Upper lobe of left lung (tissue), 6 donors: ENCODE measurements at regions not wholly inside any gene's neighbourhood (a gene's known extent, or its start where the extent isn't known, plus 50 kb on each side); places are given as distances from the start of the nearest gene placed in this dataset.

Experiments
- ATAC-seq, 2 donors: fragments of 200-7000 bp; cut with Tn5 transposase; one replicate each; pipeline ENCODE4 v1.9.1; 2022; ENCODE audit warnings: mild to moderate bottlenecking in 2 of 2, moderate library complexity in 2 of 2; ENCODE audit not compliant: low FRiP score in 2 of 2
- DNase-seq, 2 donors: peaks; one replicate each; pipeline ENCODE4 v3.0.0-alpha.2; 2019 to 2020
- H3K27ac ChIP-seq, 4 donors: fragments of 200-600 bp; sonication (generic); one replicate each; pipeline ENCODE4 v1.5.1; 2016 to 2019
- H3K27me3 ChIP-seq, 4 donors: fragments of 200-600 bp; sonication (generic); one replicate each; pipeline ENCODE4 v1.5.1; 2017 to 2019
- H3K36me3 ChIP-seq, 4 donors: fragments of 200-600 bp; sonication (generic); one replicate each; pipeline ENCODE4 v1.5.1; 2016 to 2019
- H3K4me1 ChIP-seq, 4 donors: fragments of 200-600 bp; sonication (generic); one replicate each; pipeline ENCODE4 v1.5.1; 2018 to 2019
- H3K4me3 ChIP-seq, 4 donors: fragments of 200-600 bp; sonication (generic); one replicate each; pipeline ENCODE4 v1.5.1; 2017 to 2019; ENCODE audit warnings: mild to moderate bottlenecking in 2 of 4, moderate library complexity in 1 of 4
- H3K9me3 ChIP-seq, 4 donors: fragments of 200-600 bp; sonication (generic); one replicate each; pipeline ENCODE4 v1.5.1; 2018 to 2019
- CTCF ChIP-seq, 6 experiments: fragments of 450-650 bp in 4 of 6; fragments of 200-600 bp in 2 of 6; sonication (generic) in 2 of 6; IDR thresholded peaks; one replicate each; pipeline ENCODE4 v1.5.1; 2016 to 2019; ENCODE audit warnings: antibody characterized with exemption in 6 of 6
- EP300 ChIP-seq, 4 donors: sonication (generic); formaldehyde crosslinking; IDR thresholded peaks; one replicate each; pipeline ENCODE4 v1.5.1; 2017; ENCODE audit warnings: antibody characterized with exemption in 4 of 4, control low read depth in 2 of 4
- POLR2A ChIP-seq, 4 donors: fragments of 450-650 bp; IDR thresholded peaks; one replicate each; pipeline ENCODE4 v1.5.1; 2016 to 2017; ENCODE audit warnings: antibody characterized with exemption in 4 of 4, mild to moderate bottlenecking in 2 of 4
- POLR2AphosphoS5 ChIP-seq, 2 donors: sonication (generic); formaldehyde crosslinking; IDR thresholded peaks; one replicate each; pipeline ENCODE4 v1.5.1; 2017; ENCODE audit warnings: antibody characterized with exemption in 2 of 2
- WGBS, 2 donors: methylation state at CpG; one replicate each; pipeline ENCODE4 v1.1.5; 2017 to 2018; 5-methylcytosine and 5-hydroxymethylcytosine counted together
- donor health status: DM: no; HTN: no; CAD: no; lungs with moderate emphysema.
- donor health status: DM: no; HTN: yes; CAD: no; lungs with severe emphysema.

- 93% methylated on average over 6 of the region's 6 CpGs for WGBS, 2 donors
- no peaks in the 10 kb centered on the region for H3K9me3 ChIP-seq
- TF ChIP-seq CTCF (IDR thresholded peaks at IDR 0.05) (no peak), POLR2A (IDR thresholded peaks at IDR 0.05) (no peak), EP300 (IDR thresholded peaks at IDR 0.05) (no peak), POLR2AphosphoS5 (IDR thresholded peaks at IDR 0.05) (no peak)
- H3K27me3 ChIP-seq = no peaks in the 10 kb centered on the region
- H3K36me3 ChIP-seq = no peaks in the 10 kb centered on the region
- DNase-seq (no peak), ATAC-seq (no peak)
- no peaks in the 10 kb centered on the region for H3K4me1 ChIP-seq
- H3K27ac ChIP-seq = no peak overlapping the region
- no peak overlapping the region for H3K4me3 ChIP-seq
Observed at GRCh38 chr2:196568506-196568905, 71.0 kb upstream of the CCDC150 start.

- Histone ChIP-seq H3K27ac (no peak overlapping the region), H3K4me1 (no peaks in the 10 kb centered on the region), H3K4me3 (no peak overlapping the region), H3K27me3 (no peaks in the 10 kb centered on the region), H3K36me3 (no peaks in the 10 kb centered on the region), H3K9me3 (peaks cover 0 to 3% (median 0%) of the 10 kb centered on the region in 4 donors)
- ATAC-seq = no peak
- 82 to 91% methylated on average over 1 of the region's 1 CpG for WGBS, 2 donors
- no peak for DNase-seq
- TF ChIP-seq POLR2AphosphoS5 (IDR thresholded peaks at IDR 0.05) (no peak), CTCF (IDR thresholded peaks at IDR 0.05) (no peak), POLR2A (IDR thresholded peaks at IDR 0.05) (no peak), EP300 (IDR thresholded peaks at IDR 0.05) (no peak)
Observed at GRCh38 chr2:196584903-196585302, 54.6 kb upstream of the CCDC150 start.

- Histone ChIP-seq H3K27me3 (no peaks in the 10 kb centered on the region), H3K36me3 (no peaks in the 10 kb centered on the region), H3K27ac (no peak overlapping the region), H3K4me3 (no peak overlapping the region), H3K4me1 (peaks cover 0 to under 1% (median 0%) of the 10 kb centered on the region in 4 donors), H3K9me3 (no peaks in the 10 kb centered on the region)
- TF ChIP-seq POLR2A (IDR thresholded peaks at IDR 0.05) = no peak
- TF ChIP-seq POLR2AphosphoS5 (IDR thresholded peaks at IDR 0.05) = no peak
- TF ChIP-seq EP300 (IDR thresholded peaks at IDR 0.05) = no peak
- ATAC-seq = no peak
- WGBS, 2 donors = 27 to 45% methylated on average over 6 of the region's 6 CpGs
- DNase-seq = no peak
Observed at GRCh38 chr2:196586511-196586991, 53.0 kb upstream of the CCDC150 start.

GRCh38 chr2:196587056-196587455 lies 52.5 kb upstream of the CCDC150 start:
- no peak for ATAC-seq
- WGBS, 2 donors = 74 to 84% methylated on average over 3 of the region's 3 CpGs

GRCh38 chr2:196587739-196588138 lies 51.8 kb upstream of the CCDC150 start:
- Histone ChIP-seq H3K4me3 (no peak overlapping the region), H3K4me1 (peaks cover 0 to 13% (median 3%) of the 10 kb centered on the region in 4 donors), H3K27ac (no peak overlapping the region), H3K36me3 (no peaks in the 10 kb centered on the region), H3K27me3 (peaks cover 0 to under 1% (median 0%) of the 10 kb centered on the region in 4 donors), H3K9me3 (no peaks in the 10 kb centered on the region)
- 0% methylated on average over 1 of the region's 1 CpG for WGBS, 2 donors
- DNase-seq = no peak
- ATAC-seq = no peak
- TF ChIP-seq POLR2AphosphoS5 (IDR thresholded peaks at IDR 0.05) = no peak
- TF ChIP-seq CTCF (IDR thresholded peaks at IDR 0.05) = no peak
- no peak for TF ChIP-seq POLR2A (IDR thresholded peaks at IDR 0.05)
- TF ChIP-seq EP300 (IDR thresholded peaks at IDR 0.05) = no peak

More at GRCh38 chr2:196587056-196587455, 52.5 kb upstream of the CCDC150 start:
- no peak for DNase-seq
- no peak overlapping the region for H3K4me3 ChIP-seq
- peaks cover 0 to 6% (median under 1%) of the 10 kb centered on the region in 4 donors for H3K4me1 ChIP-seq
- TF ChIP-seq POLR2A (IDR thresholded peaks at IDR 0.05) = no peak
- TF ChIP-seq POLR2AphosphoS5 (IDR thresholded peaks at IDR 0.05) = no peak
- TF ChIP-seq EP300 (IDR thresholded peaks at IDR 0.05) = no peak
- TF ChIP-seq CTCF (IDR thresholded peaks at IDR 0.05) = no peak
- H3K9me3 ChIP-seq = no peaks in the 10 kb centered on the region
- H3K27me3 ChIP-seq = no peaks in the 10 kb centered on the region
- H3K27ac ChIP-seq = no peak overlapping the region
- no peaks in the 10 kb centered on the region for H3K36me3 ChIP-seq
